ENCODE measurements at regions not wholly inside any gene's neighbourhood (a gene's known extent, or its start where the extent isn't known, plus 50 kb on each side); places are given as distances from the start of the nearest gene placed in this dataset.

DNA sequence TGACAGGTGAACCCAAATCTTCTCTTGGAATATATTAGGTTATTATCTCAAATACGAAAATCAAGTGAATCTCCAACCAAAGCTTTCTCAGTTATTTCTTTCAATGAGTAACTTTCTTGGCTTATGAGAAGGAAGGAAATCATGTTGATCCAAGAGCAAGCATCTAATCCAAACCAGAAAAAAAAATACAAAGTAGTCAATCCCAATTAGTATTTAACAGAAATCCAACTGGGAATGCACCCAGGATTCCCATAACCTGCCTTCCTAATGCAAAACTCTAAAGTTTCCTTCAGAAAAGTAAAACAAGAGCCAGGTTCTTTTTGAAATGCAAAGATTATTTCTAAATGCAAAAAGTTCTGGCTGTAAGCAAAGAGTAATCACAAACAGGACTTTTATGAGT is 289.3 kb downstream of the SHOX2 start:
- no peak overlapping the region for H3K4me3 ChIP-seq
- H3K36me3 ChIP-seq (ENCODE audit: control insufficient read depth, insufficient read depth, low read length) = no peaks in the 10 kb centered on the region
- intact Hi-C loops (cut with micrococcal nuclease) (no loop called here), in situ Hi-C loops (cut with MboI) (no loop called here)
- H3K9me3 ChIP-seq (replicated peaks; ENCODE audit: control insufficient read depth, insufficient read depth, low read depth, low read length) = no peaks in the 10 kb centered on the region
- no peak overlapping the region for H3K9ac ChIP-seq (ENCODE audit: insufficient read depth in 1 of 2, low read depth in 2 of 2, low read length in 2 of 2)
- FAIRE-seq = no peak
- no peak overlapping the region for H2AFZ ChIP-seq (ENCODE audit: low read depth, low read length)
- no peaks in the 10 kb centered on the region for H4K20me1 ChIP-seq (replicated peaks; ENCODE audit: control insufficient read depth, insufficient read depth, low read length)
- POLR2A ChIA-PET = no interaction called here
- H3K27ac ChIP-seq (ENCODE audit: extremely low read depth, low read depth, low read length) = no peak overlapping the region
- ATAC-seq = no peak
- no peak overlapping the region for H3K4me2 ChIP-seq (ENCODE audit: insufficient read depth, low read length)
- 13% methylated on average over 1 of the region's 1 CpG for WGBS (ENCODE audit: insufficient coverage, low coverage, missing lambda C conversion rate)
- no peaks in the 10 kb centered on the region for H3K4me1 ChIP-seq (replicated peaks in 1 of 2; ENCODE audit: control insufficient read depth in 2 of 2, insufficient read depth in 2 of 2, low read length in 2 of 2)
- H3K79me2 ChIP-seq (ENCODE audit: control insufficient read depth, insufficient read depth, low read length) = no peaks in the 10 kb centered on the region
- H3K27me3 ChIP-seq (ENCODE audit: control insufficient read depth in 2 of 2, insufficient read depth in 2 of 2, low read length in 2 of 2) = no peaks in the 10 kb centered on the region; a peak in 1 of 5 replicates
- no peaks in the 10 kb centered on the region for H3K9me1 ChIP-seq (ENCODE audit: control insufficient read depth, insufficient read depth, low read length)
- CTCF ChIA-PET (ENCODE audit: low intra/inter-chr PET ratio) = no interaction called here
- no peak for DNase-seq (ENCODE audit: extremely low read depth in 1 of 4, low spot score in 3 of 4)
- no TSS peak for BruUV-seq (replicated peaks)
- no peak for TF ChIP-seq ZNF347 (CRISPR knock-in tag; IDR thresholded peaks at IDR 0.05; ENCODE audit: low read depth)
- no peak for TF ChIP-seq THRAP3 (IDR thresholded peaks at IDR 0.05; ENCODE audit: borderline replicate concordance)
- TF ChIP-seq ETS2 (tag; IDR thresholded peaks at IDR 0.05; ENCODE audit: borderline replicate concordance, poor library complexity, severe bottlenecking) = no peak
- TF ChIP-seq, protein P1, sequence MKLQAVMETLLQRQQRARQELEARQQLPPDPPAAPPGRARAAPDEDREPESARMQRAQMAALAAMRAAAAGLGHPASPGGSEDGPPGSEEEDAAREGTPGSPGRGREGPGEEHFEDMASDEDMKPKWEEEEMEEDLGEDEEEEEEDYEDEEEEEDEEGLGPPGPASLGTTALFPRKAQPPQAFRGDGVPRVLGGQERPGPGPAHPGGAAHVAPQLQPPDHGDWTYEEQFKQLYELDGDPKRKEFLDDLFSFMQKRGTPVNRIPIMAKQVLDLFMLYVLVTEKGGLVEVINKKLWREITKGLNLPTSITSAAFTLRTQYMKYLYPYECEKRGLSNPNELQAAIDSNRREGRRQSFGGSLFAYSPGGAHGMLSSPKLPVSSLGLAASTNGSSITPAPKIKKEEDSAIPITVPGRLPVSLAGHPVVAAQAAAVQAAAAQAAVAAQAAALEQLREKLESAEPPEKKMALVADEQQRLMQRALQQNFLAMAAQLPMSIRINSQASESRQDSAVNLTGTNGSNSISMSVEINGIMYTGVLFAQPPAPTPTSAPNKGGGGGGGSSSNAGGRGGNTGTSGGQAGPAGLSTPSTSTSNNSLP (IDR thresholded peaks at IDR 0.05; ENCODE audit: borderline replicate concordance, low read depth, low read length) = no peak
- TF ChIP-seq, protein P2, sequence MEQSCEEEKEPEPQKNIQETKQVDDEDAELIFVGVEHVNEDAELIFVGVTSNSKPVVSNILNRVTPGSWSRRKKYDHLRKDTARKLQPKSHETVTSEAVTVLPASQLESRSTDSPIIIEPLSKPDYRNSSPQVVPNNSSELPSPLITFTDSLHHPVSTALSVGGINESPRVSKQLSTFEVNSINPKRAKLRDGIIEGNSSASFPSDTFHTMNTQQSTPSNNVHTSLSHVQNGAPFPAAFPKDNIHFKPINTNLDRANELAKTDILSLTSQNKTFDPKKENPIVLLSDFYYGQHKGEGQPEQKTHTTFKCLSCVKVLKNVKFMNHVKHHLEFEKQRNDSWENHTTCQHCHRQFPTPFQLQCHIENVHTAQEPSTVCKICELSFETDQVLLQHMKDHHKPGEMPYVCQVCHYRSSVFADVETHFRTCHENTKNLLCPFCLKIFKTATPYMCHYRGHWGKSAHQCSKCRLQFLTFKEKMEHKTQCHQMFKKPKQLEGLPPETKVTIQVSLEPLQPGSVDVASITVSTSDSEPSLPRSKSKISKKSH (CRISPR knock-in tag; IDR thresholded peaks at IDR 0.05) = no peak
- TF ChIP-seq, protein P3, sequence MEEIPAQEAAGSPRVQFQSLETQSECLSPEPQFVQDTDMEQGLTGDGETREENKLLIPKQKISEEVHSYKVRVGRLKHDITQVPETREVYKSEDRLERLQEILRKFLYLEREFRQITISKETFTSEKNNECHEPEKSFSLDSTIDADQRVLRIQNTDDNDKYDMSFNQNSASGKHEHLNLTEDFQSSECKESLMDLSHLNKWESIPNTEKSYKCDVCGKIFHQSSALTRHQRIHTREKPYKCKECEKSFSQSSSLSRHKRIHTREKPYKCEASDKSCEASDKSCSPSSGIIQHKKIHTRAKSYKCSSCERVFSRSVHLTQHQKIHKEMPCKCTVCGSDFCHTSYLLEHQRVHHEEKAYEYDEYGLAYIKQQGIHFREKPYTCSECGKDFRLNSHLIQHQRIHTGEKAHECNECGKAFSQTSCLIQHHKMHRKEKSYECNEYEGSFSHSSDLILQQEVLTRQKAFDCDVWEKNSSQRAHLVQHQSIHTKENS (CRISPR knock-in tag; IDR thresholded peaks at IDR 0.05) = no peak
- TF ChIP-seq MEIS2 (IDR thresholded peaks at IDR 0.05; ENCODE audit: partially characterized antibody) = no peak
- TF ChIP-seq, protein P4, sequence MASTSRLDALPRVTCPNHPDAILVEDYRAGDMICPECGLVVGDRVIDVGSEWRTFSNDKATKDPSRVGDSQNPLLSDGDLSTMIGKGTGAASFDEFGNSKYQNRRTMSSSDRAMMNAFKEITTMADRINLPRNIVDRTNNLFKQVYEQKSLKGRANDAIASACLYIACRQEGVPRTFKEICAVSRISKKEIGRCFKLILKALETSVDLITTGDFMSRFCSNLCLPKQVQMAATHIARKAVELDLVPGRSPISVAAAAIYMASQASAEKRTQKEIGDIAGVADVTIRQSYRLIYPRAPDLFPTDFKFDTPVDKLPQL (IDR thresholded peaks at IDR 0.05; ENCODE audit: extremely low read depth, insufficient read length) = no peak
